IMR-90 (cell line): ENCODE measurements at regions not wholly inside any gene's neighbourhood (a gene's known extent, or its start where the extent isn't known, plus 50 kb on each side); places are given as distances from the start of the nearest gene placed in this dataset.

ENCODE experiments used
- ATAC-seq: fragments of 200-7000 bp; cut with Tn5 transposase; 2 replicates; pipeline ENCODE4 v1.9.1; 2020; ENCODE audit warnings: low read depth, mild to moderate bottlenecking, moderate library complexity
- BruUV-seq: library from RNA; stranded (reverse); fragments of 400-500 nt; replicated peaks from 2 replicates; lab custom pipeline; 2021; lab: Mats Ljungman, UMichigan
- CTCF ChIA-PET: fragments of 300-600 bp; formaldehyde crosslinking; extraction: SDS; loops from one replicate; lab custom pipeline; 2021; ENCODE audit warnings: antibody characterized with exemption; lab: Yijun Ruan, JAX
- POLR2A ChIA-PET: fragments of 300-600 bp; sonication (Branson Sonifier 250); formaldehyde crosslinking; loops from one replicate; lab custom pipeline; 2022; ENCODE audit warnings: antibody characterized with exemption; ENCODE audit not compliant: unreplicated experiment; lab: Charles Lee
- DNase-seq: peaks from one replicate; pipeline ENCODE4 v3.0.0; 2013
- H2AFZ ChIP-seq: replicated peaks from 2 replicates; pipeline ENCODE3; 2013; ENCODE audit warnings: low read length, mild to moderate bottlenecking; ENCODE audit not compliant: poor library complexity
- H2AK5ac ChIP-seq: 2 replicates; pipeline ENCODE4 v1.6.1; 2013; ENCODE audit warnings: low read depth, low read length, inconsistent platforms
- H2AK9ac ChIP-seq: replicated peaks from 2 replicates; pipeline ENCODE3; 2013; ENCODE audit warnings: mild to moderate bottlenecking, low read depth, low read length, moderate library complexity; ENCODE audit not compliant: poor library complexity
- H2BK120ac ChIP-seq: 2 replicates; pipeline ENCODE4 v1.6.1; 2013; ENCODE audit warnings: low read depth, low read length, inconsistent platforms
- H2BK15ac ChIP-seq: 3 replicates; pipeline ENCODE4 v1.6.1; 2013; ENCODE audit warnings: low read depth, low read length, inconsistent platforms
- H2BK20ac ChIP-seq: 2 replicates; pipeline ENCODE4 v1.6.1; 2013; ENCODE audit warnings: low read depth, mild to moderate bottlenecking, inconsistent platforms, low read length, moderate library complexity
- H2BK5ac ChIP-seq: 2 replicates; pipeline ENCODE4 v1.6.1; 2013; ENCODE audit warnings: mild to moderate bottlenecking, low read depth, low read length, inconsistent platforms; ENCODE audit not compliant: poor library complexity, severe bottlenecking
- H3K14ac ChIP-seq: replicated peaks from 2 replicates; pipeline ENCODE4 v1.6.1; 2013; ENCODE audit warnings: low read depth, low read length, inconsistent platforms
- H3K18ac ChIP-seq: 2 replicates; pipeline ENCODE4 v1.6.1; 2013; ENCODE audit warnings: low read depth, low read length, control low read depth
- H3K23ac ChIP-seq: 2 replicates; pipeline ENCODE4 v1.6.1; 2013; ENCODE audit warnings: low read depth, low read length, inconsistent platforms
- H3K27ac ChIP-seq: 2 replicates; pipeline ENCODE4 v1.5.1; 2013; ENCODE audit warnings: mild to moderate bottlenecking, control low read depth, low read length; ENCODE audit not compliant: insufficient read depth
- H3K27me3 ChIP-seq: 2 replicates; pipeline ENCODE4 v1.6.1; 2013; ENCODE audit warnings: low read length; ENCODE audit not compliant: control insufficient read depth, insufficient read depth
- H3K36me3 ChIP-seq: 2 replicates; pipeline ENCODE4 v1.6.1; 2013; ENCODE audit warnings: low read length, mixed read lengths; ENCODE audit not compliant: control insufficient read depth, insufficient read depth
- H3K4ac ChIP-seq: 2 replicates; pipeline ENCODE4 v1.6.1; 2013; ENCODE audit warnings: low read depth, low read length, inconsistent platforms
- H3K4me1 ChIP-seq: 2 replicates; pipeline ENCODE4 v1.6.1; 2013; ENCODE audit warnings: low read length, mixed read lengths; ENCODE audit not compliant: control insufficient read depth, insufficient read depth
- H3K4me2 ChIP-seq: 2 replicates; pipeline ENCODE4 v1.6.1; 2013; ENCODE audit warnings: low read depth, mild to moderate bottlenecking, control low read depth, low read length, moderate library complexity
- H3K4me3 ChIP-seq: 2 replicates; pipeline ENCODE4 v1.5.1; 2013; ENCODE audit warnings: low read depth, mild to moderate bottlenecking, control low read depth, low read length, moderate library complexity; ENCODE audit not compliant: insufficient read depth
- H3K56ac ChIP-seq: 2 replicates; pipeline ENCODE4 v1.6.1; 2013; ENCODE audit warnings: low read length, inconsistent platforms; ENCODE audit not compliant: insufficient read depth; ENCODE audit errors: extremely low read depth
- H3K79me1 ChIP-seq, 2 experiments: 2 replicates each; pipeline ENCODE4 v1.6.1; 2013; ENCODE audit warnings: low read length in 2 of 2, inconsistent platforms in 1 of 2, low read depth in 1 of 2
- H3K9ac ChIP-seq: 2 replicates; pipeline ENCODE4 v1.6.1; 2013; ENCODE audit warnings: low read depth, low read length, control low read depth
- H3K9me1 ChIP-seq: 2 replicates; pipeline ENCODE4 v1.6.1; 2013; ENCODE audit warnings: low read length, inconsistent platforms; ENCODE audit not compliant: insufficient read depth
- H3K9me3 ChIP-seq: 2 replicates; pipeline ENCODE4 v1.6.1; 2013; ENCODE audit warnings: low read length; ENCODE audit not compliant: control insufficient read depth, insufficient read depth
- H4K20me1 ChIP-seq: 2 replicates; pipeline ENCODE4 v1.6.1; 2013; ENCODE audit warnings: low read length, inconsistent platforms; ENCODE audit not compliant: insufficient read depth
- H4K5ac ChIP-seq: 2 replicates; pipeline ENCODE4 v1.6.1; 2013; ENCODE audit warnings: mild to moderate bottlenecking, low read depth, low read length, control low read depth
- H4K8ac ChIP-seq, 2 experiments: 2 replicates each; pipeline ENCODE4 v1.6.1; 2013; ENCODE audit warnings: low read depth in 2 of 2, low read length in 2 of 2, control low read depth in 1 of 2, inconsistent platforms in 1 of 2
- H4K91ac ChIP-seq: 2 replicates; pipeline ENCODE4 v1.6.1; 2013; ENCODE audit warnings: low read depth, low read length, inconsistent platforms; ENCODE audit not compliant: insufficient read depth
- MAFK ChIP-seq: IDR thresholded peaks from 2 replicates; pipeline ENCODE4 v1.6.1; 2012; ENCODE audit warnings: low read depth, low read length, improper control_type of control experiment
- RFX5 ChIP-seq: IDR thresholded peaks from 2 replicates; pipeline ENCODE4 v1.8.0; 2012; ENCODE audit warnings: low read depth, mild to moderate bottlenecking, low read length, moderate library complexity
- WGBS, 2 experiments: methylation state at CpG; one replicate each; pipeline versions ENCODE4 v1.1.5 to v1.1.7; 2013; ENCODE audit warnings: missing lambda C conversion rate in 2 of 2; ENCODE audit not compliant: insufficient read length in 1 of 2; ENCODE audit errors: extremely low coverage in 2 of 2; 5-methylcytosine and 5-hydroxymethylcytosine counted together
- dilution Hi-C: fragments of 300-500 bp; cut with HindIII; formaldehyde crosslinking; loops from one replicate; pipeline ENCODE4 v1.14.3; 2018; ENCODE audit warnings: low sequenced_read_pairs; ENCODE audit not compliant: unreplicated experiment
- in situ Hi-C: fragments of 300-500 bp; cut with MboI; formaldehyde crosslinking; loops from 3 replicates; pipeline ENCODE4 v1.14.3; 2019; ENCODE audit warnings: low sequenced_read_pairs, inconsistent platforms, mixed read lengths
- intact Hi-C: fragments of 100-400 bp; cut with micrococcal nuclease; formaldehyde crosslinking; loops from 2 replicates; pipeline ENCODE4 v1.10.0; 2022

DNA sequence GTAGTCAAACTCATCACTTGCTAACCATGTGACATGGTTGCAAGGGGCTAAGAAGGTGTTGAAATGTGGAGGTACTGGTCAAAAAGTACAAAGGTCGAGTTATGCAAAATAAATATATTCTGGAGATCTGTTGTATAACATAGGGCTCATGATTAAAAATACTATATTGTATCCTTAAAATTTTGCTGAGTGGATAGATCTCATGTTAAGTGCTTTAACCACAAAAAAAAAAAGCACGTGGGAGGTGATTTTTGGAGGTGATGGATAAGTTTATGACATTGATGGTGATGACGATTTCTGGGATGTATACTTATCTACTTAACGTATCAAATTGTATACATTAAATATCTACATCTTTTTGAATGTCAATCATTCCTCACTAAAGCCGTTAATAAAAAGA is 96.2 kb upstream of the PAPPA start:
- ChIA-PET POLR2A (no interaction called here), CTCF (no interaction called here)
- Histone ChIP-seq H3K36me3 (no peaks in the 10 kb centered on the region), H2BK15ac (no peak overlapping the region), H3K4me1 (peaks cover 2% of the 10 kb centered on the region; the same call in 1 of the 2 replicates), H2AFZ (no peak overlapping the region), H2AK9ac (no peak overlapping the region), H2BK20ac (no peak overlapping the region), H4K5ac (no peak overlapping the region), H4K8ac (no peak overlapping the region), H4K91ac (no peak overlapping the region), H3K9me3 (no peaks in the 10 kb centered on the region), H3K14ac (no peak overlapping the region), H3K79me1 (no peaks in the 10 kb centered on the region), H3K9me1 (no peaks in the 10 kb centered on the region), H2AK5ac (no peak overlapping the region), H3K4me3 (no peak overlapping the region), H3K56ac (no peak overlapping the region), H3K9ac (no peak overlapping the region), H3K18ac (no peak overlapping the region; the same call in 1 of the 2 replicates), H3K4me2 (no peak overlapping the region), H3K23ac (no peak overlapping the region), H2BK5ac (no peak overlapping the region), H4K20me1 (no peaks in the 10 kb centered on the region), H2BK120ac (no peak overlapping the region), H3K4ac (no peak overlapping the region), H3K27ac (no peak overlapping the region), H3K27me3 (no peaks in the 10 kb centered on the region)
- no peak for TF ChIP-seq RFX5
- peak; percentile 44 for TF ChIP-seq MAFK
- no peak for DNase-seq
- no CpG with 5 or more reads among the region's 5 CpGs for WGBS, 2 experiments
- ATAC-seq = no peak
- intact Hi-C loops = no loop called here
- dilution Hi-C loops = no loop called here
- in situ Hi-C loops = no loop called here
- no TSS peak for BruUV-seq
